K562 (cell line): ENCODE measurements at regions not wholly inside any gene's neighbourhood (a gene's known extent, or its start where the extent isn't known, plus 50 kb on each side); places are given as distances from the start of the nearest gene placed in this dataset.
A peak's percentile ranks its signal among the peaks of the same experiment; 100 is the strongest.

ENCODE experiments used
- ATAC-seq: fragments of 200-7000 bp; cut with Tn5 transposase; 3 replicates; pipeline ENCODE4 v1.9.1; 2020; ENCODE audit warnings: moderate library complexity
- BruUV-seq: library from RNA; stranded (reverse); fragments of 400-500 nt; replicated peaks from 2 replicates; lab custom pipeline; 2021; lab: Mats Ljungman, UMichigan
- CTCF ChIA-PET: fragments of 300-600 bp; formaldehyde crosslinking; extraction: SDS; loops from one replicate; lab custom pipeline; 2021; ENCODE audit warnings: low intra/inter-chr PET ratio; lab: Yijun Ruan, JAX
- POLR2A ChIA-PET: fragments of 300-600, 350-650 bp; sonication (Branson Sonifier 250); formaldehyde crosslinking; extraction: SDS; loops from one replicate; lab custom pipeline; 2021; ENCODE audit warnings: antibody characterized with exemption, inconsistent platforms; lab: Yijun Ruan, JAX
- DNase-seq, 4 experiments: peaks; one replicate each; pipeline versions ENCODE4 v3.0.0 to v3.0.0-alpha.2; 2011 to 2018; ENCODE audit warnings: low spot score in 3 of 4, mixed read lengths in 3 of 4; ENCODE audit errors: extremely low read depth in 1 of 4
- FAIRE-seq: peaks from 2 replicates; lab custom pipeline; 2011; peaks lifted over from hg19 to GRCh38; lab: Jason Lieb, UNC
- H2AFZ ChIP-seq: 2 replicates; pipeline ENCODE4 v1.6.0; 2011; ENCODE audit warnings: low read depth, low read length, control low read depth, inconsistent platforms
- H3K27ac ChIP-seq: fragments of 200-600 bp; 3 replicates; pipeline ENCODE4 v1.8.0; 2011; ENCODE audit warnings: low read depth, mild to moderate bottlenecking, control low read depth, inconsistent platforms, low read length, moderate library complexity, mixed read lengths; ENCODE audit errors: extremely low read depth
- H3K27me3 ChIP-seq, 2 experiments: fragments of 300-600 bp in 1 of 2; 2 replicates in 1 of 2; 3 replicates in 1 of 2; pipeline versions ENCODE4 v1.6.0 to v1.8.0; 2011; ENCODE audit warnings: inconsistent platforms in 2 of 2, low read length in 2 of 2, mild to moderate bottlenecking in 1 of 2, mixed read lengths in 1 of 2, moderate library complexity in 1 of 2; ENCODE audit not compliant: control insufficient read depth in 2 of 2, insufficient read depth in 2 of 2
- H3K36me3 ChIP-seq: fragments of 300-600 bp; 3 replicates; pipeline ENCODE4 v1.8.0; 2011; ENCODE audit warnings: mild to moderate bottlenecking, low read length, inconsistent platforms; ENCODE audit not compliant: control insufficient read depth, insufficient read depth
- H3K4me1 ChIP-seq, 2 experiments: fragments of 200-600 bp in 1 of 2; replicated peaks in 1 of 2; 2 replicates in 1 of 2; 3 replicates in 1 of 2; pipeline versions ENCODE4 v1.5.1 to v1.8.0; 2011; ENCODE audit warnings: inconsistent platforms in 2 of 2, low read length in 2 of 2, mild to moderate bottlenecking in 1 of 2, mixed read lengths in 1 of 2, moderate library complexity in 1 of 2; ENCODE audit not compliant: control insufficient read depth in 2 of 2, insufficient read depth in 2 of 2
- H3K4me2 ChIP-seq: 2 replicates; pipeline ENCODE4 v1.6.1; 2011; ENCODE audit warnings: low read length, control low read depth, inconsistent platforms, mixed read lengths; ENCODE audit not compliant: insufficient read depth
- H3K4me3 ChIP-seq: fragments of 200-600 bp; sonication (generic), shearing (Covaris generic); 2 replicates; pipeline ENCODE4 v1.5.1; 2016; ENCODE audit warnings: control low read depth, inconsistent platforms
- H3K79me2 ChIP-seq: fragments of 200-600 bp; 3 replicates; pipeline ENCODE4 v1.8.0; 2011; ENCODE audit warnings: low read length, inconsistent platforms; ENCODE audit not compliant: control insufficient read depth, insufficient read depth
- H3K9ac ChIP-seq, 2 experiments: 2 replicates each; pipeline versions ENCODE4 v1.6.0 to v1.6.1; 2011; ENCODE audit warnings: low read depth in 2 of 2, low read length in 2 of 2, control low read depth in 1 of 2, inconsistent platforms in 1 of 2, mild to moderate bottlenecking in 1 of 2, mixed read lengths in 1 of 2; ENCODE audit not compliant: insufficient read depth in 1 of 2
- H3K9me1 ChIP-seq: one replicate; pipeline ENCODE4 v1.6.0; 2011; ENCODE audit warnings: inconsistent platforms, mild to moderate bottlenecking, low read length, moderate library complexity; ENCODE audit not compliant: control insufficient read depth, insufficient read depth
- H3K9me3 ChIP-seq: replicated peaks from 2 replicates; pipeline ENCODE4 v1.5.1; 2011; ENCODE audit warnings: low read depth, low read length, inconsistent platforms; ENCODE audit not compliant: control insufficient read depth, insufficient read depth
- H4K20me1 ChIP-seq: replicated peaks from 2 replicates; pipeline ENCODE4 v1.6.1; 2011; ENCODE audit warnings: low read length, inconsistent platforms, mixed read lengths; ENCODE audit not compliant: control insufficient read depth, insufficient read depth
- TBP ChIP-seq: optimal IDR thresholded peaks from 2 replicates; pipeline ENCODE3; 2011; ENCODE audit warnings: low read depth, low read length, improper control_type of control experiment
- U2AF2 ChIP-seq: fragments of 200-400 bp; formaldehyde crosslinking; optimal IDR thresholded peaks from 2 replicates; pipeline ENCODE3; 2017; ENCODE audit warnings: low read depth, mild to moderate bottlenecking, low read length
- ZBTB7A ChIP-seq: IDR thresholded peaks from 2 replicates; pipeline ENCODE4 v1.6.1; 2011; ENCODE audit warnings: low read depth, mild to moderate bottlenecking, low read length, moderate library complexity, borderline replicate concordance; ENCODE audit not compliant: control insufficient read depth
- ZNF134 ChIP-seq: fragments of 250-450 bp; sonication (Bioruptor Pico); conservative IDR thresholded peaks from 2 replicates; pipeline ENCODE4 v1.4.0; 2020
- ZNF253 ChIP-seq: fragments of 250-450 bp; sonication (Bioruptor Pico); conservative IDR thresholded peaks from 2 replicates; pipeline ENCODE4 v1.6.1; 2021; ENCODE audit warnings: mild to moderate bottlenecking
- in situ Hi-C: fragments of 300-500 bp; cut with MboI; formaldehyde crosslinking; loops from 4 replicates; pipeline ENCODE4 v1.15.0; 2018; ENCODE audit warnings: inconsistent platforms, mixed read lengths
- intact Hi-C: fragments of 100-400 bp; cut with micrococcal nuclease; formaldehyde crosslinking; loops from 2 replicates; pipeline ENCODE4 v1.14.2; 2022
- TF ChIP-seq, protein P1 (sequence below): fragments of 450-650 bp; formaldehyde crosslinking; IDR thresholded peaks from 2 replicates; pipeline ENCODE4 v1.4.0; 2020; ENCODE audit warnings: mild to moderate bottlenecking, moderate library complexity

DNA sequence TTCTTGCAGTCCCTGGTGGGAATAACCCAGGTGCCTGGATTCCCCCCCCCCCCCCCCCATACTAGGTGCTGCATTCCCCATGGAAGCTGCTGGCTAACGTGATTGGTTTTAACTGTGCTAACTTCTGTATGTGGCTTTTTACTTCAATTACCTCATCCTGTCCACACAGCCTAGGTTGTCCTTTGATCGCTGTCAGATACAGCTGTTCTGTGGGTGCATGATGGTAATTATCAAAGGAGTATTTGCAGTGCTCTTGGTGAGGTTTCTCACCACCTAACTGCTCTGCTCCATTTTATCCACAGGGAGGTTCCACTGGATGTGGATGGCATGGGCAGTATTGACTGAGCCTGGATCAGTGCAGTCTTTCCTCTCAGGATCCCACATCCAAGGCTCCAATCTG lies 93.0 kb downstream of the ZNF518B start (continued):
- TF ChIP-seq, protein P1, sequence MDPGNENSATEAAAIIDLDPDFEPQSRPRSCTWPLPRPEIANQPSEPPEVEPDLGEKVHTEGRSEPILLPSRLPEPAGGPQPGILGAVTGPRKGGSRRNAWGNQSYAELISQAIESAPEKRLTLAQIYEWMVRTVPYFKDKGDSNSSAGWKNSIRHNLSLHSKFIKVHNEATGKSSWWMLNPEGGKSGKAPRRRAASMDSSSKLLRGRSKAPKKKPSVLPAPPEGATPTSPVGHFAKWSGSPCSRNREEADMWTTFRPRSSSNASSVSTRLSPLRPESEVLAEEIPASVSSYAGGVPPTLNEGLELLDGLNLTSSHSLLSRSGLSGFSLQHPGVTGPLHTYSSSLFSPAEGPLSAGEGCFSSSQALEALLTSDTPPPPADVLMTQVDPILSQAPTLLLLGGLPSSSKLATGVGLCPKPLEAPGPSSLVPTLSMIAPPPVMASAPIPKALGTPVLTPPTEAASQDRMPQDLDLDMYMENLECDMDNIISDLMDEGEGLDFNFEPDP (CRISPR knock-in tag): no peak
- no peak for TF ChIP-seq ZNF253 (CRISPR knock-in tag)
- no peak for TF ChIP-seq ZNF134
- TF ChIP-seq TBP: no peak

- H3K27ac ChIP-seq: no peak overlapping the region
- intact Hi-C loops (no loop called here), in situ Hi-C loops (no loop called here)
- CTCF ChIA-PET: no interaction called here
- H3K9ac ChIP-seq: no peak overlapping the region
- peaks cover 5 to 6% of the 10 kb centered on the region in 2 experiments; a peak in 2 of 5 replicates for H3K4me1 ChIP-seq
- no peaks in the 10 kb centered on the region for H3K9me1 ChIP-seq
- H3K27me3 ChIP-seq: no peaks in the 10 kb centered on the region
- no peaks in the 10 kb centered on the region for H4K20me1 ChIP-seq
- TF ChIP-seq U2AF2: no peak
- TF ChIP-seq ZBTB7A: no peak
- TF ChIP-seq, all 486 proteins: peak for 0
- Histone ChIP-seq H3K36me3 (no peaks in the 10 kb centered on the region), H3K9me3 (no peaks in the 10 kb centered on the region), H3K4me3 (no peak overlapping the region), H3K4me2 (no peak overlapping the region), H2AFZ (peak overlapping the region; percentile 27; the same call in 1 of the 2 replicates), H3K79me2 (no peaks in the 10 kb centered on the region)
- POLR2A ChIA-PET: interaction anchor here (0.7 to 1.5 kb wide), 2 partner anchors 8 to 475 kb away, joined by 3 to 6 read pairs; no protein-coding TSS in a partner anchor
- ATAC-seq: peak; percentile 32
- no peak for FAIRE-seq
- no TSS peak for BruUV-seq
- DNase-seq: no peak
Observed at GRCh38 chr4:10354746-10355145, 102.5 kb downstream of the ZNF518B start.
